WI38 (cell line): ENCODE measurements at regions not wholly inside any gene's neighbourhood (a gene's known extent, or its start where the extent isn't known, plus 50 kb on each side); places are given as distances from the start of the nearest gene placed in this dataset.
"Not testable (repeated sequence)": the region's sequence is repeated elsewhere in the genome, so short reads cannot be mapped to it uniquely, and the experiment has no call there.

Source experiments
- H3K4me3 ChIP-seq: 2 replicates; pipeline ENCODE4 v1.5.1; 2011; ENCODE audit warnings: low read depth, mild to moderate bottlenecking, control low read depth, low read length
- CTCF ChIP-seq: IDR thresholded peaks from 2 replicates; pipeline ENCODE4 v1.5.1; 2012; ENCODE audit warnings: low read depth, mild to moderate bottlenecking, control low read depth, low read length

DNA sequence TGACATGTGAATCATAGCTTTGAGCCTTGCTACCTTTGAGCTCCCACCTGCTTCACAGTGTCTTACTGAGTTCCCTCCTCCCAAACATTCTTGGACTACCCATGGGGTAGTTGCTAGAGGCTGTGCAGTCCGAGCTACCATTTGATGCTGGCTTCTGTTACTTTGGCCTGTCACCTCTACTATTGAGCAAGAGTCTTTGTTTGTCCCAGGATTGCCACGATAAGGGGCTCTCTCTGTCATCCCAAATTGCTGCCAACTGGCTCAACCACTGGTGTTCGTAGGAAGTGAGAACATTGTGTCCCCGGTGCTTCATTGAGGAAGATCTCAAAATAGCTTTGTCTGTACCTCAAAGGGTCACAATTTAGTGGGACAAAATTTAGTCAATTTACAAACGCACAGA, 59.1 kb upstream of the PAX8 start:
- TF ChIP-seq CTCF: no peak
- H3K4me3 ChIP-seq: no peak overlapping the region

GRCh38 chr2:113336040-113336439, 57.3 kb upstream of the PAX8 start:
- H3K4me3 ChIP-seq: not testable (repeated sequence)

DNA sequence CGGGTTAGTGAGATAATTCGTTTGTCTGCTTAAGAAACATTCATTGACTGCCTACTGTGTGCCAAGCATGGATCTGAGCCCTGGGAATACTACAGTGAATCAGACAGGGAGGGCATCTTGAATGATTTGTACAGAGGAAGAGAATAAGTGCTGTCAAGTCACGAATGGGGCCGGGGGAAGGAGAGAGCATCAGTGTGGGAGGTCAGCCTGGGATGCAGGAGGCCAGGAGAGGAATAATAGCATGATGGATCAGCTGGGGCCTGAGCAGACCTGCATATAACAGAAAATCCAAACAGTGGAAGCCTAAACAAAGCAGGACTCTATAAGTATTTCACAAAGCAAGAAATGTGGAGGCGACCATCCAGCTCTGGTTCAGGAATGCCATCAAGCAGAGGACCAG, 55.4 kb upstream of the PAX8 start:
- H3K4me3 ChIP-seq: no peak overlapping the region
- no peak for TF ChIP-seq CTCF

GRCh38 chr2:113333735-113334134, 55.0 kb upstream of the PAX8 start:
- H3K4me3 ChIP-seq: not testable (repeated sequence)

GRCh38 chr2:113330060-113330767, 51.5 kb upstream of the PAX8 start:
- H3K4me3 ChIP-seq: not testable (repeated sequence)

GRCh38 chr2:113328973-113329372, 50.3 kb upstream of the PAX8 start:
- H3K4me3 ChIP-seq: not testable (repeated sequence)

GRCh38 chr2:113328572-113328971, 49.9 kb upstream of the PAX8 start:
- H3K4me3 ChIP-seq: not testable (repeated sequence)
